ENCODE measurements at regions not wholly inside any gene's neighbourhood (a gene's known extent, or its start where the extent isn't known, plus 50 kb on each side); places are given as distances from the start of the nearest gene placed in this dataset.

GRCh38 chr13:71309905-71310304 is 557.1 kb downstream of the DACH1 start:
- TF ChIP-seq CTCF (IDR thresholded peaks at IDR 0.05) (no peak), POLR2A (IDR thresholded peaks at IDR 0.05) (no peak)
